Neuronal stem cell (in vitro differentiated cells): ENCODE measurements at regions not wholly inside any gene's neighbourhood (a gene's known extent, or its start where the extent isn't known, plus 50 kb on each side); places are given as distances from the start of the nearest gene placed in this dataset.

ENCODE experiments used
- DNase-seq: peaks from one replicate; pipeline ENCODE4 v3.0.0-alpha.2; 2013; ENCODE audit warnings: low spot score
- H2AFZ ChIP-seq: one replicate; pipeline ENCODE4 v1.6.1; 2013; ENCODE audit warnings: mild to moderate bottlenecking, low read length, inconsistent platforms
- H2AK5ac ChIP-seq: 2 replicates; pipeline ENCODE4 v1.6.1; 2013; ENCODE audit warnings: low read depth, mild to moderate bottlenecking, inconsistent platforms, low read length, moderate library complexity, mixed read lengths
- H2BK120ac ChIP-seq: 2 replicates; pipeline ENCODE4 v1.6.1; 2013; ENCODE audit warnings: low read depth, mild to moderate bottlenecking, inconsistent platforms, low read length, moderate library complexity, mixed read lengths
- H2BK12ac ChIP-seq: one replicate; pipeline ENCODE4 v1.6.1; 2013; ENCODE audit warnings: low read length, inconsistent platforms
- H2BK15ac ChIP-seq: 2 replicates; pipeline ENCODE4 v1.6.1; 2013; ENCODE audit warnings: mild to moderate bottlenecking, low read length, inconsistent platforms, mixed read lengths
- H2BK5ac ChIP-seq: one replicate; pipeline ENCODE4 v1.6.1; 2013; ENCODE audit warnings: inconsistent platforms, mild to moderate bottlenecking, low read length, moderate library complexity
- H3K14ac ChIP-seq: one replicate; pipeline ENCODE4 v1.6.1; 2013; ENCODE audit warnings: low read length, inconsistent platforms
- H3K18ac ChIP-seq: 2 replicates; pipeline ENCODE4 v1.6.1; 2013; ENCODE audit warnings: low read length, inconsistent platforms
- H3K23ac ChIP-seq: 2 replicates; pipeline ENCODE4 v1.6.1; 2013; ENCODE audit warnings: low read depth, mild to moderate bottlenecking, mixed read lengths, low read length, inconsistent platforms; ENCODE audit not compliant: poor library complexity
- H3K27ac ChIP-seq: replicated peaks from 3 replicates; pipeline ENCODE4 v1.5.1; 2013; ENCODE audit warnings: low read length, inconsistent platforms
- H3K27me3 ChIP-seq, 3 experiments: 2 replicates each; pipeline ENCODE4 v1.6.1; 2013; ENCODE audit warnings: low read length in 3 of 3, mild to moderate bottlenecking in 2 of 3, inconsistent platforms in 1 of 3, low read depth in 1 of 3, mixed read lengths in 1 of 3, moderate library complexity in 1 of 3; ENCODE audit not compliant: control insufficient read depth in 3 of 3, insufficient read depth in 3 of 3
- H3K36me3 ChIP-seq, 2 donors: replicated peaks in 1 of 2; 2 replicates each; pipeline ENCODE4 v1.6.1; 2013; ENCODE audit warnings: low read length in 2 of 2; ENCODE audit not compliant: control insufficient read depth in 2 of 2, insufficient read depth in 2 of 2
- H3K4ac ChIP-seq: 2 replicates; pipeline ENCODE4 v1.6.1; 2013; ENCODE audit warnings: inconsistent platforms, mild to moderate bottlenecking, low read length, moderate library complexity
- H3K4me1 ChIP-seq, 2 donors: 1 replicate in 1 of 2; 2 replicates in 1 of 2; pipeline ENCODE4 v1.6.1; 2013; ENCODE audit warnings: low read length in 2 of 2, low read depth in 1 of 2; ENCODE audit not compliant: control insufficient read depth in 2 of 2, insufficient read depth in 1 of 2
- H3K4me2 ChIP-seq: one replicate; pipeline ENCODE4 v1.6.1; 2013; ENCODE audit warnings: mild to moderate bottlenecking, low read length, inconsistent platforms; ENCODE audit not compliant: insufficient read depth, poor library complexity, severe bottlenecking
- H3K4me3 ChIP-seq, 2 donors: 2 replicates each; pipeline ENCODE4 v1.5.1; 2013; ENCODE audit warnings: low read length in 2 of 2, mild to moderate bottlenecking in 2 of 2, inconsistent platforms in 1 of 2, moderate library complexity in 1 of 2
- H3K79me1 ChIP-seq: one replicate; pipeline ENCODE4 v1.6.1; 2013; ENCODE audit warnings: low read depth, mild to moderate bottlenecking, inconsistent platforms, low read length, moderate library complexity
- H3K9ac ChIP-seq: one replicate; pipeline ENCODE4 v1.6.1; 2013; ENCODE audit warnings: mild to moderate bottlenecking, low read depth, low read length, inconsistent platforms; ENCODE audit not compliant: poor library complexity
- H3K9me3 ChIP-seq, 2 donors: replicated peaks in 1 of 2; 2 replicates each; pipeline versions ENCODE3 to v1.6.1; 2013; ENCODE audit warnings: low read length in 2 of 2, mild to moderate bottlenecking in 2 of 2, inconsistent platforms in 1 of 2, low read depth in 1 of 2, mixed read lengths in 1 of 2, moderate library complexity in 1 of 2; ENCODE audit not compliant: control insufficient read depth in 2 of 2, insufficient read depth in 1 of 2
- H4K8ac ChIP-seq: one replicate; pipeline ENCODE4 v1.6.1; 2013; ENCODE audit warnings: low read depth, mild to moderate bottlenecking, inconsistent platforms, low read length, moderate library complexity
- H4K91ac ChIP-seq: one replicate; pipeline ENCODE4 v1.6.1; 2013; ENCODE audit warnings: low read length, low read depth, mild to moderate bottlenecking, inconsistent platforms; ENCODE audit not compliant: poor library complexity
- WGBS, 2 donors: extraction: QIAGEN DNeasy Blood & Tissue Kit; methylation state at CpG; one replicate each; pipeline ENCODE4 v1.1.7; 2013; ENCODE audit warnings: missing lambda C conversion rate in 2 of 2, mixed read lengths in 1 of 2; ENCODE audit not compliant: insufficient read length in 2 of 2, insufficient replicate concordance in 1 of 2; ENCODE audit errors: extremely low coverage in 2 of 2; 5-methylcytosine and 5-hydroxymethylcytosine counted together

DNA sequence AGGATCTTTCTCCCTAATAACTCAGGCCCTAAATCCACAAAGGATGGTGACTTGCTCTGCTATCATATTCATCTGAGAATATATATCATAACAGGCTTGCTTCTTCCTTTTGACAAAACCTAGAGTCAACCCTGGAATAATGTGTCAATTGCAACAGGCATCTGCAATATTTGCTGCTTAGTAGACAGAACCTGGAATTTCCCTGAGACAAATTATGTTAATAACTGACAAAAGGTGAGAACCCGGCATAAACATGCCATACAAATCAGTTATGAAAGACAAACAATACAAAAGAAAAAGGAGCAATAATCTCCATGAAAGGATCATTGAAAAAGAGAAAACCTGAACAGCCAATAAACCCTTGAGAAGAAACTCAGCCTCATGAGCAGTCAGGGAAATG lies 114.5 kb upstream of the CDCA7L start:
- H3K79me1 ChIP-seq = no peaks in the 10 kb centered on the region
- H2BK5ac ChIP-seq = no peak overlapping the region
- no peak overlapping the region for H3K4me2 ChIP-seq
- H3K4ac ChIP-seq = no peak overlapping the region
- H3K9me3 ChIP-seq = no peaks in the 10 kb centered on the region
- no peak for DNase-seq
- H3K27me3 ChIP-seq = peaks cover 0 to 27% (median 0%) of the 10 kb centered on the region in 3 experiments
- H2AK5ac ChIP-seq = no peak overlapping the region
- H3K36me3 ChIP-seq = no peaks in the 10 kb centered on the region
- H2AFZ ChIP-seq = no peak overlapping the region
- no peak overlapping the region for H3K14ac ChIP-seq
- no peak overlapping the region for H3K9ac ChIP-seq
- WGBS, 2 donors = no CpG with 5 or more reads among the region's 1 CpG
- no peak overlapping the region for H3K18ac ChIP-seq
- no peak overlapping the region for H2BK15ac ChIP-seq
- H3K27ac ChIP-seq = no peak overlapping the region
- no peak overlapping the region for H4K8ac ChIP-seq
- H2BK12ac ChIP-seq = no peak overlapping the region
- no peak overlapping the region for H3K23ac ChIP-seq
- H2BK120ac ChIP-seq = no peak overlapping the region
- H4K91ac ChIP-seq = no peak overlapping the region
- H3K4me3 ChIP-seq = no peak overlapping the region
- H3K4me1 ChIP-seq = peaks cover 0 to 2% of the 10 kb centered on the region in 2 donors

DNA sequence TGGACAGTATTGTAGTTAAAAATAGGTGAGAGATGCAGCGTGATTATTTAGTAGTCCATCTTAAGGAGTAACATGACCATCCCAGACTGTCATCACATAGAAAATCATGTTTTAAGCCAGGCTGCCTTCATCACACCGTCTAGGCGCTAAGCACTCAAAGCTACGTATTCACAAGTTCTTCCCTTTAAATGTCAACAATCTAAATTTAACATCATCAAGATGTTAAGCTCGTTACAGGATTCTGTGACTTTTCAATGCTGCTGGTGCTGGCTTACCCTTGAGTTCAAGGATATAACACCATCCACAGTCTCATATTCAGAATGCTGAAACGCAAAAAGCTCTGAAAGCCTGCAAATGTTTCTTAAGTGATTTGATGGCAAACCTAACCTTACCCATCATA lies 109.5 kb upstream of the CDCA7L start:
- Histone ChIP-seq H3K79me1 (no peaks in the 10 kb centered on the region), H3K36me3 (no peaks in the 10 kb centered on the region), H4K8ac (no peak overlapping the region), H2BK5ac (no peak overlapping the region), H2AFZ (no peak overlapping the region), H3K14ac (no peak overlapping the region), H3K27me3 (peaks cover 0 to 36% (median 0%) of the 10 kb centered on the region in 3 experiments), H3K18ac (no peak overlapping the region), H3K9me3 (no peaks in the 10 kb centered on the region), H3K23ac (no peak overlapping the region), H3K4me3 (no peak overlapping the region), H2AK5ac (no peak overlapping the region), H3K27ac (no peak overlapping the region), H3K9ac (no peak overlapping the region), H4K91ac (no peak overlapping the region), H2BK15ac (no peak overlapping the region), H2BK120ac (no peak overlapping the region), H3K4ac (no peak overlapping the region), H3K4me1 (peaks cover 0 to 8% of the 10 kb centered on the region in 2 donors), H2BK12ac (no peak overlapping the region), H3K4me2 (no peak overlapping the region)
- no CpG with 5 or more reads among the region's 6 CpGs for WGBS, 2 donors
- DNase-seq = no peak

DNA sequence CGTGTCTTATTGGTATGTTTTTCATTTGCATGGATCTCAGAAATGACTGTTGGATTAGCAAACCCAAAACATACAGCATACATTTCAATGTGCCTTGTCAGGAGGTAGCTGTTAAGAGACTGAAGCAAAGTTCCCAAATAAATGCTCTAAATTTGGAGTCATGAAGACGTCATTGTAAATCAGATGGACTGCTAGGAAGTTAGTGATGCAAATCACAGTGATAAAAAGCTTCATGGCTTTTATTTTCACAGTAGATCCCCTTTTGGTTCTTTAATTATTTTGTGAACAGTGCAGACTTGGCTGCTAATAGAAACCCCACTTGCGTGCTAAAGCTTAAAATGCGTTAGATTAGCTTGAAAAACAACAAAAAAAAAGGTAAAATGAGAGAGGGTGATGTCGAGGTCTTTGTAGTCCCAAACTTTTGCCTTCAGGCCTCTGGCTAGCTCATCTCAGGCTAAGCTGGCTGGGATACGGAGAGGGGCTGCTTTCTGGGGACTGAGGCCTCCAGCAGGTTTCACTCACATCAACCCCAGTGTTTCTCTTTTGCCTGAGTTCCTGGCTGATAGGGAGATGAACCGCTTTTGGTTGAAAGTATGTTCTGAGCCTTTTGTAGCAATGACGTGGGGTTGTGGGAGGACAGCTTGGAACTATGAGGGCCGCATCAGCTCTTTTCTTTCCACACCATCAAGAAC lies 107.1 kb upstream of the CDCA7L start:
- no peak overlapping the region for H4K8ac ChIP-seq
- no peaks in the 10 kb centered on the region for H3K79me1 ChIP-seq
- no peak overlapping the region for H2AK5ac ChIP-seq
- H2BK15ac ChIP-seq = no peak overlapping the region
- H3K4ac ChIP-seq = no peak overlapping the region
- H4K91ac ChIP-seq = no peak overlapping the region
- WGBS, 2 donors = no CpG with 5 or more reads among the region's 9 CpGs
- no peak overlapping the region for H3K4me2 ChIP-seq
- no peak overlapping the region for H3K9ac ChIP-seq
- no peak for DNase-seq
- no peak overlapping the region for H2BK5ac ChIP-seq
- peaks cover 0 to 30% (median 0%) of the 10 kb centered on the region in 3 experiments for H3K27me3 ChIP-seq
- H2BK120ac ChIP-seq = no peak overlapping the region
- H3K4me1 ChIP-seq = peaks cover 0 to 10% of the 10 kb centered on the region in 2 donors
- H3K36me3 ChIP-seq = no peaks in the 10 kb centered on the region
- H3K14ac ChIP-seq = no peak overlapping the region
- peak overlapping the region; percentile 31 for H2AFZ ChIP-seq
- H2BK12ac ChIP-seq = no peak overlapping the region
- H3K23ac ChIP-seq = no peak overlapping the region
- H3K9me3 ChIP-seq = no peaks in the 10 kb centered on the region
- no peak overlapping the region for H3K18ac ChIP-seq
- no peak overlapping the region for H3K4me3 ChIP-seq
- peak overlapping the region; percentile 55 for H3K27ac ChIP-seq

DNA sequence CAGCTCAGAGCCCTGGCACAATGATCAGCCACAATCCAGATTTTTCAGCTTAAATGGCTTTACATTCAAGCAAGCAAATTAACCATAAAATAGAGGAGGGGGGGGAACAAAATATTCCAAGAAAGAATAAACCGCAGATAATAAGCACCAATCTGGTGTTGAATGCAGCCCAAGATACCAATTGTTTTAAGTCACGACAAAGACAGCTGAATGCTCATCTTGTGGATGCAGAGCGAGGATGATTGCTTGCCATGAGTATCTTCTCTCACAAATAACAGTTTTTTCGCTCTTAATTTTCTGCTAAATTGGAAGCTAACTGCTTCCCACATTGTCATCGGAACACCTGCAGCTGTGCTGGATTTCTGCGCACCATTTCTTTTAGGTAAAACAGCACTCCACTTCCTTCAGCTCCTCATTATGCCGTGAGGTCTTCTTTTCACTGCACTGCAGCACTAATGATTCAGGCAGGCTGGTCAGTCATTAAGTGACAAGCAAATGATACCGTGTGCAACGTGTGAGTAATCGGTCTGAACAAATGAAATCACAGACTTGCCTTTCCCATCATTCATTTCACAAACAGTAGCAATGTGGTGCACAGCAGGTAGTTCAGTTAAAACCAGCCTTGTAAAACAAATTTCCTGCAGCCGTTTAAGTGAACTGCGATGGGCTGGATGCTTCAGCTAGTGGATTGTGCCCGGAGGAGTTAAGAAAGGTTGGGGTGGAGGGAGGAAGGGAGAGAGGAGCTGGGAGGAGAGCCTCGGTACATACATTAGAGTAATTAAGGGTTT lies 106.4 kb upstream of the CDCA7L start:
- no peak overlapping the region for H3K14ac ChIP-seq
- H2AK5ac ChIP-seq = no peak overlapping the region
- no peak overlapping the region for H3K23ac ChIP-seq
- H3K9me3 ChIP-seq = no peaks in the 10 kb centered on the region
- no peak overlapping the region for H4K8ac ChIP-seq
- peaks cover 0 to 10% of the 10 kb centered on the region in 2 donors for H3K4me1 ChIP-seq
- no CpG with 5 or more reads among the region's 14 CpGs for WGBS, 2 donors
- no peaks in the 10 kb centered on the region for H3K79me1 ChIP-seq
- H3K36me3 ChIP-seq = no peaks in the 10 kb centered on the region
- no peak overlapping the region for H2BK12ac ChIP-seq
- no peak overlapping the region for H3K9ac ChIP-seq
- peak overlapping the region; percentile 31 for H2AFZ ChIP-seq
- H2BK120ac ChIP-seq = no peak overlapping the region
- peaks cover 0 to 30% (median 0%) of the 10 kb centered on the region in 3 experiments for H3K27me3 ChIP-seq
- peak overlapping the region; percentile 41 for H3K4me2 ChIP-seq
- H4K91ac ChIP-seq = no peak overlapping the region
- no peak overlapping the region for H3K4ac ChIP-seq
- H2BK5ac ChIP-seq = no peak overlapping the region
- H3K4me3 ChIP-seq = no peak overlapping the region
- peak overlapping the region; percentile 55 for H3K27ac ChIP-seq
- DNase-seq = no peak
- H3K18ac ChIP-seq = no peak overlapping the region
- no peak overlapping the region for H2BK15ac ChIP-seq
